ENCODE measurements at regions not wholly inside any gene's neighbourhood (a gene's known extent, or its start where the extent isn't known, plus 50 kb on each side); places are given as distances from the start of the nearest gene placed in this dataset.

DNA sequence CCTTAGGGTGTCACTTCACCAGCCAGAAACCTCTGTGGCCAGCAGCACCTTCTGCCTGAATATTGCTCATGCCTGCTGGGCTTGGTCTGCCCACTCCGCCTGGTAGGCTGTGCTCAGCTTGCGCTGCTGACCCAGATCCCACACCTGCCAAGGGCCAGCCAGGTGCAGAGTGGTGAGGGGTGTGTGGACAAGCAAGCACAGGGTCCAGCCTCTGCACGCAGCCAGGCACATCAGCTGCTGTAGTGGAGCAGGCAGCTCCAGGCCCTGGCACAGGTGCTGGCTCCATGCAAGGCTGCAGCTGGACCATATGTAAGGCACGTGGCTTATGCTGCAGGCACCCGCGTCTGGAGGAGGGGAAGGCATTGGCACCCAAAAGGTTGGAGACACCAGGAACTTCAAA is 567.4 kb downstream of the INHBA start:
- DNase-seq (ENCODE audit: low spot score), result no peak

GRCh38 chr7:41134300-41135255 is 568.3 kb downstream of the INHBA start:
- peak; percentile 93 for DNase-seq (ENCODE audit: low spot score)

DNA sequence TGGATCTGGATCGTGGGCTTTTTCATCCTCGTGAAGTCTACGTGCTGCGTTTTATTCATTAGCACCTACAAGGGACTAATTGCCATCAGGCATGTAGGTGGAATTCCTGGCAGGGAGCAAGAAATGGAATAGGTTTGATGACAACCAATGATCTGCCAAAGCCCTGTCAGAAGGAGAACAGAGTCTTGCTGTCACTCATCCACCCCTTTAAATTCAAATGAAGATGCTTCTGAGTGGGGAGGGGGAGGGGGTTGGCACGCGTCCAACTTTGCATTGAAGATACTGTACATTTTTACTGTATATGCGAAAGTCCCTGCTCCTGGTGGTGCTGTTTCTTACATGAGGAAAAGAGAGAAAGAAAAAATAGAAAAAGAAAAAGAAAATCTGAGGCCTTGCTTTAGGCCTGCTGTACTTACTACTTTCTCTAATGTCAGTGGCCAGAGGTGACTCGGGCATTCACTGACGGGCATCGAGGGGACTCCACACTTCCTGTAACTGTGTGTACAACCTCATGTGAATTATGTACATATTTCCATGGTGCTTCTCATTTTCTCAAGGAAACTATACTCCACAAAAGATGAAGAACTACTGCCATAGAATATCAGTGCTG is 569.1 kb downstream of the INHBA start:
- DNase-seq (ENCODE audit: low spot score), result no peak

DNA sequence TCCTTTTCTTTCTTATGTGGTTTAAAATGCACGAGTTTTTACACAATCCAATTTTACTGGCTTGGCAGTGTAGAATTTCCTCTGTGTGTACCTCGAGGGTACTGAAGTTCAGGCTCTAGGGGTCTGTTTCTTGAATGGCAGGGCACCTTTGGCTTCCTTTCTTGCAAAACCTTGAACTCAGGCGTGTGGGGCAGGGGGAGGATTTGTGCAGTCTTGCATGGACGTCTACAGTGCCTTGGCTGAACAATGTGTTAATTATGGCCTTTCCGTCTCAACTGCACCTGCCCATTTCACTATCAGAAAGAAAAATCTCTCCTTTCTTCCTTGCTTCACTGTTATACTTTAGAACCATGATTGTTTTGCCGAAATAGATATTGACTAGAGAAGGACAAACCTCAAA is 570.9 kb downstream of the INHBA start:
- DNase-seq (ENCODE audit: low spot score), result no peak

- DNase-seq (ENCODE audit: low spot score), result no peak
These were observed 572.2 kb downstream of the INHBA start for GRCh38 chr7:41130561-41131236.

GRCh38 chr7:41130086-41130485 is 572.8 kb downstream of the INHBA start:
- no peak for DNase-seq (ENCODE audit: low spot score)

GRCh38 chr7:41125343-41125742 is 577.5 kb downstream of the INHBA start:
- DNase-seq (ENCODE audit: low spot score), result no peak

GRCh38 chr7:41122256-41122987 is 580.5 kb downstream of the INHBA start:
- DNase-seq (ENCODE audit: low spot score), result no peak

DNA sequence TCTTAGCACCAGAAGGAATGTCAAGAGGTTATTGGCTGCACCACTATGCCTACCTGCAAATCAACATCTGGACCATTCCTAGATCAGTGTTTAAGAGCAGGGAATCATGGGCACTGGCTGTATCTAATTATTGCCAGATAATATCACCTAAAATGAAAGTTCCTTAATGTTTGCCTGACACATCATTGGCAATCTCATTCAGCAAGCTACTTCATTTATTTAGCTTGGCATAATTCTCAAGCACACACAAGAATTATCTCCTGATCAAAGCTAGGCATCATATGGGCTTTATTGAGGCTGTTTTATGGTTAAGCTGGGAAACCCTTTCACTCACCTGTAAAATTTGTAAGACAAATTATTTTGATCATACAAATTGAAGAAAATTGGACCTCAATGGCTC is 581.7 kb downstream of the INHBA start:
- no peak for DNase-seq (ENCODE audit: low spot score)

GRCh38 chr7:41118486-41118885 is 584.4 kb downstream of the INHBA start:
- no peak for DNase-seq (ENCODE audit: low spot score)

GRCh38 chr7:41117431-41117830 is 585.5 kb downstream of the INHBA start:
- DNase-seq (ENCODE audit: low spot score), result no peak

DNA sequence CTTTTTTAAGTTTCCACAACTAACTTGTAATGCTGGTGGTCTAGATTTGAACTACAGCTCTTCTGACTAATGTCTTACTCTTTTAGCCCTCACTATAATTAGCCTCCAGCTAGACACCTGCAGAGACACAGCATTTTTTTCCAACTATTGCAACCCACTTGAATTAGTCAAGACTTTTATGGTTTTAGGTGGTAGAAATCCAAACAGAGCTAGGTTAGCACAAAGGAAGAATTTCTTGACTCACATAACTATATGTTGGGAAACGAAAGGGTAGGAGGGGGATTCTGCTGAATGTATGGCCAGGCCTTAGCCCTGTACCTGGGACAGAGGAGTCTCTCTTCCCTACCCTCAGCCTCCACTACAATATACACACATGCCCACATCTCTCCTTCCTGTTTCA is 586.1 kb downstream of the INHBA start:
- peak; percentile 49 for DNase-seq (ENCODE audit: low spot score)

DNA sequence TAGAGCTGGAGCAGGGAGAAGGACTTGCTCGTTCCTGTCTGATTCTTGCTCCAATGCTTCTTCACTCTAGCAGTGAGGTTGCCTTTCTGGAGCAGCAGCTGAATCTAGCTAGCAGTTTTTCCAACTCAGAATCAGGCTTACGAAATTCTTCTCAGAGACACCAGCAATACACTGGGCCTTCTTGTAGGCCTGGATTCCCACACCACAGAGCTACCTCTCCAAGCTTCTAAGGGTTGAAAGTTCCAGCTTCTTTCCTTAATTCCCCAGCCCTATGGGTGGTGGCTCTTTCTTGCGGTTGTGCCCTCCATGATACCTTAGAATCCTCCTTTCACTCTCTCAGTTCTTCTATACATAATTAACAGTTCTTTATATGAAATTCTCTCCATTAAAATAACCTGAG is 586.6 kb downstream of the INHBA start:
- no peak for DNase-seq (ENCODE audit: low spot score)

DNA sequence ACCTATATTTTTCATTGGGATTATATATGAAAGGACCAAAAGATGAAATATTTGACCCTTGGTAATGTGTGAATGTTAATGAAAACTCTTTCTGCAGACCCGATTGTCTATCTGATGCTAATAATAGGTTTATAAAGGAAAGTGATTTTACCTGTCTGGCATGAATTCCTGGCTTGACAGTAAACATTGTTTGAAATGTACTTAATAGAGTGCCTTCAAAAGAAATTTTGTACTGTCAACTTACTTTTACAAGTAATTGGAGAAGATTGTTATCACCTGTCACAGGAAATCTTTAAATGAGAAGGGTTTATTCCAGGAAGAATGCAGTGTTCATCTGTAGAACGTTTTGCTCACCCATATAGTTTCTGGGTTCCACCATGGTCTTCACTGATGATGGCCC is 588.2 kb downstream of the INHBA start:
- no peak for DNase-seq (ENCODE audit: low spot score)

GRCh38 chr7:41114131-41114530 is 588.8 kb downstream of the INHBA start:
- DNase-seq (ENCODE audit: low spot score), result no peak

- no peak for DNase-seq (ENCODE audit: low spot score)
These were observed 589.2 kb downstream of the INHBA start for GRCh38 chr7:41113719-41114118.

- DNase-seq (ENCODE audit: low spot score), result peak; percentile 61
These were observed 592.7 kb downstream of the INHBA start for GRCh38 chr7:41110186-41110585.

DNA sequence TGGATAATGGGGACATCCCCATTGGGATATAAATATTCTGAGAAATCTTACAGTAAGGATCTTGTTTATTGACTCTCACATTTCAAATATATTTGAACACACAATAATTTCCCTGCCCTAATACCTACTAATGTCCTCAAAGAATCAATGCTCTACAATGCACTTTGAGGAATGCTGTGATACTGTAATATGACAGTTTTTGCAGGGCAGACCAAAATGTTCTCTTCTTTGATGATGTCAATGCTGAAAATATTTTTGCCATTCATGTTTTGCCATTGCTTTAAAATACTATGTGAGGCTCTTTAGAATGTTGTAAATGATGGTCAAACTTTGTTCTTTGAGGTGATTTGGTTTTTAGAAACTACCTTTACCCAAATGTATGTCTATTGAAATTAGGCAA is 594.1 kb downstream of the INHBA start:
- DNase-seq (ENCODE audit: low spot score), result no peak

DNA sequence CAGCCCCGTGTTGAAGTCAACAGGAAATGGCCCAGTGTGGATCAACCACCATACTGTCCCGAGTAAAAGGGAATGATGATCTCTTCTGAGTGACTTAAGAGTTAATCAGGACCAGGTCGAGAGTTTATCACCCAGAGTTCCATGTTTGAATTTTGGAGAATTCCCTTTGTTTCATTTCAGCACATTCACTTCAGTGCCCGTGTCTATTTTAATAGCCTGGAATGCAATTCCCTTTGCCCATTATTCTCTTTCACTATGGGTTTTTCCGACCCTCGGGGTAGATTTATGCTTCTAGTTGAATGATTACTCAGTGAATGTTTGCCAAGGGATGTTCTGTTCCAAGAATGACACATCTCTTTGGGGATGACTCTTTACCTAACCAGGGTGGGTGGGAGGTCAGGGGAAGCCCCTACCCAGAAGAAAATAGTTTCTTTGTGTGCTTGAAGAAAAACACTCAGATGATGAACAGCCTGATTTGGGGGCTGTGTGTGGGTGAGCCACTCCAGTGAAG is 594.9 kb downstream of the INHBA start:
- peak; percentile 70 for DNase-seq (ENCODE audit: low spot score)

GRCh38 chr7:41107330-41107937 is 595.5 kb downstream of the INHBA start:
- DNase-seq (ENCODE audit: low spot score), result peak; percentile 87

DNA sequence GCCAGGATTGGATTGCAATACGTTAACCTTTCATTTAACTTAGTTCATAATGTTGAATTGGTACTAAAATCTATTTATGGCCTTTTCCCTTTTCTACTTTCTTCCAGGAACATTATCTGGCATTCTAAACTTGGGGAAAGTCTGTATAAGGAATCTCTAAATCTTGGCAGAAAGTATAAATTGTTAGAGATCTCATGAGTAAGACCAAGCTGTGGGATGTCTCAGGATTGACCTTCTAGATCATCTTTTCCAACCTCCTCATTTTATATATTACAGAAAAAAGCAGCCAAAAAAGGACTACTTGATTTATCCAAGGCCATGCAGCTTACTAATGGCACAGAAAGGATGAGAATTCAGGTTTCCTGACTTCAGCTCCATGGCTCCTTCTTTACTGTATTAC is 598.3 kb downstream of the INHBA start:
- DNase-seq (ENCODE audit: low spot score), result no peak

All from A172 (cell line).